ENCODE measurements at regions not wholly inside any gene's neighbourhood (a gene's known extent, or its start where the extent isn't known, plus 50 kb on each side); places are given as distances from the start of the nearest gene placed in this dataset.

- Histone ChIP-seq H3K27ac (no peak overlapping the region), H3K9me3 (no peaks in the 10 kb centered on the region), H3K27me3 (replicated peaks; ENCODE audit: insufficient read depth) (no peaks in the 10 kb centered on the region), H3K36me3 (no peaks in the 10 kb centered on the region), H3K4me1 (replicated peaks) (no peaks in the 10 kb centered on the region), H3K4me3 (no peak overlapping the region)
- intact Hi-C loops (cut with DNase I) = no loop called here
- WGBS = 94% methylated on average over 4 of the region's 4 CpGs
- DNase-seq (ENCODE audit: low spot score) = no peak
- TF ChIP-seq POLR2A (IDR thresholded peaks at IDR 0.05) (no peak), POLR2AphosphoS5 (IDR thresholded peaks at IDR 0.05) (no peak)
- TF ChIP-seq, protein P1, sequence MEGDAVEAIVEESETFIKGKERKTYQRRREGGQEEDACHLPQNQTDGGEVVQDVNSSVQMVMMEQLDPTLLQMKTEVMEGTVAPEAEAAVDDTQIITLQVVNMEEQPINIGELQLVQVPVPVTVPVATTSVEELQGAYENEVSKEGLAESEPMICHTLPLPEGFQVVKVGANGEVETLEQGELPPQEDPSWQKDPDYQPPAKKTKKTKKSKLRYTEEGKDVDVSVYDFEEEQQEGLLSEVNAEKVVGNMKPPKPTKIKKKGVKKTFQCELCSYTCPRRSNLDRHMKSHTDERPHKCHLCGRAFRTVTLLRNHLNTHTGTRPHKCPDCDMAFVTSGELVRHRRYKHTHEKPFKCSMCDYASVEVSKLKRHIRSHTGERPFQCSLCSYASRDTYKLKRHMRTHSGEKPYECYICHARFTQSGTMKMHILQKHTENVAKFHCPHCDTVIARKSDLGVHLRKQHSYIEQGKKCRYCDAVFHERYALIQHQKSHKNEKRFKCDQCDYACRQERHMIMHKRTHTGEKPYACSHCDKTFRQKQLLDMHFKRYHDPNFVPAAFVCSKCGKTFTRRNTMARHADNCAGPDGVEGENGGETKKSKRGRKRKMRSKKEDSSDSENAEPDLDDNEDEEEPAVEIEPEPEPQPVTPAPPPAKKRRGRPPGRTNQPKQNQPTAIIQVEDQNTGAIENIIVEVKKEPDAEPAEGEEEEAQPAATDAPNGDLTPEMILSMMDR (IDR thresholded peaks at IDR 0.05) = no peak
These were observed 360.3 kb upstream of the SPHKAP start for GRCh38 chr2:228541789-228542188.

- intact Hi-C loops (cut with DNase I) = no loop called here
- Histone ChIP-seq H3K4me1 (replicated peaks) (no peaks in the 10 kb centered on the region), H3K27ac (no peak overlapping the region), H3K36me3 (no peaks in the 10 kb centered on the region), H3K9me3 (no peaks in the 10 kb centered on the region), H3K27me3 (replicated peaks; ENCODE audit: insufficient read depth) (no peaks in the 10 kb centered on the region), H3K4me3 (no peak overlapping the region)
- WGBS = 85% methylated on average over 3 of the region's 3 CpGs
- TF ChIP-seq POLR2A (IDR thresholded peaks at IDR 0.05) (no peak), POLR2AphosphoS5 (IDR thresholded peaks at IDR 0.05) (no peak)
- TF ChIP-seq, protein P1 (IDR thresholded peaks at IDR 0.05) = no peak
- DNase-seq (ENCODE audit: low spot score) = no peak
These were observed 359.5 kb upstream of the SPHKAP start for GRCh38 chr2:228540976-228541375.

DNA sequence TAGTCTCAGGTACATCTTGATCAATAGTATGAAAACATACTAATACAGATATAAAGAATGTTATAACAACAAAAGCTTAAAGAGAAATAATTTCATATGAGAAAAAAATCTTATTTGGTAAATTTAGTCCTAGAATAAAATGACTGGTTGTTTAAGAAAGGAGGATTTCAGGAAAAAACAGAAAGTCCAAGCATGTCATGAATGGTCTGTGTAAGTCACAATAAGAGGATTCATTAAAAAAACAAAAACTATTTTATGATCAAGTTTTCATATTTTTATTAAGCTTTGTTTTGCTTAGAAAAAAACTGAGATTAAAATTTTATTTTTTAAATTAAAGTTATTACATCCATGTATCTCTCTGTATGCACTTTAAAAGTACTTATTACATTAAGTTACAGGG lies 353.9 kb upstream of the SPHKAP start:
- H3K27ac ChIP-seq = no peak overlapping the region
- no peak overlapping the region for H3K4me3 ChIP-seq
- H3K27me3 ChIP-seq (replicated peaks; ENCODE audit: insufficient read depth) = no peaks in the 10 kb centered on the region
- no peak for TF ChIP-seq POLR2A (IDR thresholded peaks at IDR 0.05)
- TF ChIP-seq POLR2AphosphoS5 (IDR thresholded peaks at IDR 0.05) = no peak
- TF ChIP-seq, protein P1 (IDR thresholded peaks at IDR 0.05) = no peak
- no peaks in the 10 kb centered on the region for H3K9me3 ChIP-seq
- no peaks in the 10 kb centered on the region for H3K36me3 ChIP-seq
- H3K4me1 ChIP-seq (replicated peaks) = no peaks in the 10 kb centered on the region
- intact Hi-C loops (cut with DNase I) = no loop called here
- DNase-seq (ENCODE audit: low spot score) = no peak

DNA sequence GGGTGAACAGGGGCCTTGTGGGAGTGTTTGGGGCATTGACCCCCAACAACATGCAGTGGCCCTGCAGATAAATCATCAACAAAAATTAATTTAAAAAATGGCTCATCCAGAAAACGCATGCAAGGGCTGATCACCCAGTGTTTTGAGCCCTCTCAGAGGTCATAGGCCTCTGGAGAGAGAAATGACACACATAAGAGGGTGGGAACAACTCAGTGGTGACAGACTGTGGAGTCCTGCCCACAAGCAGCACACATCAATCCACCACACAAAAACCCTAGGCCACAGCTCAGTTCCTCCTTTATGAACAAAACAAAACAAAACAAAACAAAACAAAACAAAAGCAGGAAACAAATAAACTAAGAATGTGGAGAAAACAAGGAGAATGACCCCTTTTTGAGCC lies 351.7 kb upstream of the SPHKAP start:
- H3K4me1 ChIP-seq (replicated peaks) = no peaks in the 10 kb centered on the region
- H3K27me3 ChIP-seq (replicated peaks; ENCODE audit: insufficient read depth) = no peaks in the 10 kb centered on the region
- 71% methylated on average over 1 of the region's 1 CpG for WGBS
- no peak overlapping the region for H3K27ac ChIP-seq
- DNase-seq (ENCODE audit: low spot score) = no peak
- no peaks in the 10 kb centered on the region for H3K9me3 ChIP-seq
- TF ChIP-seq POLR2AphosphoS5 (IDR thresholded peaks at IDR 0.05) (no peak), POLR2A (IDR thresholded peaks at IDR 0.05) (no peak)
- TF ChIP-seq, protein P1 (IDR thresholded peaks at IDR 0.05) = no peak
- intact Hi-C loops (cut with DNase I) = no loop called here
- H3K36me3 ChIP-seq = no peaks in the 10 kb centered on the region
- H3K4me3 ChIP-seq = no peak overlapping the region

DNA sequence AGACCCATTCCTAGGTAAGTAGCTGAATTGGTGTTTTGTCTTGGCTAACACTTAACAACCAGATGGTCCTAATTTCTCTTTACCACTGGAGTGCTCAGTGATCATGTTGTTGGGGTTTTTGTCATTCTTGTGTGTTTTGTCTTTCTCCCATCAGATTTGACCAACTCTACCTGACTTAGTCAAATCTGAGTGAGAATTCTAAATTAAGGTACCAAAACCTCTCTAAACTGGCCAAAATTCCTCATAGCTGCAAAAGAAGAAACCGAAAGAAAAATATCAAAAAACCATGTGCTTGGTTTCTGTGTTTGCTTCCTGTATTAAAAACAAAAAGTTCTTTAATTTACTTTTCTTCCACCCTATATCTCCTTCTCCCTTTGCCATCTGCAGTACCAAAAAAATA lies 350.7 kb upstream of the SPHKAP start:
- no peaks in the 10 kb centered on the region for H3K4me1 ChIP-seq (replicated peaks)

More for the DNA sequence above, 350.7 kb upstream of the SPHKAP start:
- H3K9me3 ChIP-seq = no peaks in the 10 kb centered on the region
- H3K27ac ChIP-seq = no peak overlapping the region
- no peaks in the 10 kb centered on the region for H3K27me3 ChIP-seq (replicated peaks; ENCODE audit: insufficient read depth)
- TF ChIP-seq POLR2AphosphoS5 (IDR thresholded peaks at IDR 0.05) (no peak), POLR2A (IDR thresholded peaks at IDR 0.05) (no peak)
- TF ChIP-seq, protein P1 (IDR thresholded peaks at IDR 0.05) = no peak
- H3K4me3 ChIP-seq = no peak overlapping the region
- intact Hi-C loops (cut with DNase I) = no loop called here
- H3K36me3 ChIP-seq = no peaks in the 10 kb centered on the region
- WGBS = 86% methylated on average over 1 of the region's 1 CpG
- no peak for DNase-seq (ENCODE audit: low spot score)
